HPDE6-E6E7 (cell line): ENCODE measurements at regions not wholly inside any gene's neighbourhood (a gene's known extent, or its start where the extent isn't known, plus 50 kb on each side); places are given as distances from the start of the nearest gene placed in this dataset.
"Not testable (repeated sequence)": the region's sequence is repeated elsewhere in the genome, so short reads cannot be mapped to it uniquely, and the experiment has no call there.

Source experiments
- DNase-seq: peaks from one replicate; pipeline ENCODE4 v3.0.0; 2011; ENCODE audit warnings: missing footprints; ENCODE audit errors: extremely low spot score

- DNase-seq, result no peak
Measured at GRCh38 chr4:32932156-32932555, 2212.0 kb downstream of the PCDH7 start.

DNA sequence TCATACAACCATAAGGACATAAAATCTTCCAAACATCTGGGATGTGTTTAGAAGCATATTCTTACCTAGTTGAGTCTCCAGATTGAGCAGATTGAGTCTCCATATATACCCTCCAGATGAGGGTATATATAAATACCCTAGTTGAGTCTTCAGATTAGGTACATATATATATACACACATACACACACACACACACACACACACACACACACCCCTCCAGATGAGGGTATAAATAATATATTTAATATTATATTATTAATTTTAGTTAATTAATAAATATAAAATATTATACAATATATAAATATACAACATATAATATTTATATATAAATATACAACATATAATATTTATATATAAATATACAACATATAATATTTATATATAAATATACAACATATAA, 2219.1 kb downstream of the PCDH7 start:
- not testable (repeated sequence) for DNase-seq

DNA sequence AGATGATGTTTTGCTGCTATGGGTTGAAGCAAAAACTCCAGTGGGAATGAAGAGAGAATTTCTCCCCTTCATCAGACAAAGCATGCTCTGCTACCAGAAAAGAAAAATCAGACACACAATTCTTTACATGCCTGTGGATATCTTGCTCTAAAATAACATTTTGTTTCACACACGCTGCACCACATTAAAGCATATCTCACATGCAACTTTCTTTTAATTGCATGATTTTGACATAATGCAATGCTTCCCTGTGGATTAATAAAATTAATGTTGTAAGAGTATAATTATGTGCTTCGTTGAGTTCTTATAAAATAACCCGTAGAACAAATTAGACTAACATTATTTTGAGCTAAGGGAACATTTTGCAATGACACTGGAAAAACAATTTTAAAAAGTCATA, 2230.7 kb downstream of the PCDH7 start:
- no peak for DNase-seq

DNA sequence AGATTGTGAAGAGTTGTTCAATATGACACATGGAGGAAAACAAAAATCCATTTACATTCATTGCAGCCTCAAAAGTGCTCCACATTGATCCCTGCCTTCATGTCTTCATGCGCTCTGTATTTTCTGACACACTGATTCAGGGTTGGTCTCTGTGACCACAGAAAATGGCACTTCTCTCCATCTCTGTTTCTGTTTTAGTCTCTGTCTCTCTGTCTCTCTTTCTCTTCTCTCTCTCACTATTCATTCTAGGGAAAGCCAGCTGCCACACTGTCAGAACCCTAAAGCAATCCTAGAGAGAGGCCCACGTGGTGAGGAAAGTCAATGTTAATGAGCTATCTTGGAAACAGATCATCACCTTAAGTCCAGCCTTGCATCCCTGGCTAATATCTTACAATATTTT, 2238.4 kb downstream of the PCDH7 start:
- DNase-seq, result no peak

DNA sequence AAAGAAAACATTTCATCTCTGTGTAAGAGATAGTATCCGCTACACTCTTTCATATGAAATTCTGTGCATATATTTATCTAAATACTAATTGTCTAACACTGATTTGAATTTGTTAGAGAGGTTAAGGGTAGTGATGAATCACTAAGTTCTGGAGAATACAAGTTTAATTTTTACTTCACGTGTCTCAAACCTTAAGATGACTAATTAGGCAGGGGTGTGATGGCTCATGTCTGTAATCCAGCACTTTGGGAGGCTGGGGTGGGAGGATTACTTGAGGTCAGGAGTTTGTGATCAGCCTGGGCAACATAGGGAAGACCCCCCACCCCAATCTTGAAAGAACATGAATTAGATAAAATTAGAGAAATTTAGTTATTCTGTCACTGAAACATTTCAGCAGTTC, 2241.9 kb downstream of the PCDH7 start:
- DNase-seq, result no peak

DNA sequence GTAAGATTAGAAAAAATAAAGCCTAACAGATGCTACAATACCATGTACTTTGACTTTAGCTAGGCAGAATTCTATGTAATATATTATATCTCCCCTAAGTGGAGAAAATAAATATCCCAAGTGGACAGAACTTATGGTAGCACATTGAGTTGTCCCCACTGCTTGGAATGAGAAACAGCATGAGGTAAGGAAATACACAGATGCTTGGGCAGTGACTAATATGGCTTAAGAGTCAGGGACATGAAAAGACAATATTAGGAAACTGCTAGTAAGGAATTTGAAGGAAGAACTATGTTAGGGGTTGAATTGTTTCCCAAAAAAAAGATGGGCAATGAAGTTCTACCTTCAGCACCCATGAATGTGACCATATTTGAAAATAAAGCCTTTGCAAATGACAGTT, 2265.1 kb downstream of the PCDH7 start:
- no peak for DNase-seq

DNA sequence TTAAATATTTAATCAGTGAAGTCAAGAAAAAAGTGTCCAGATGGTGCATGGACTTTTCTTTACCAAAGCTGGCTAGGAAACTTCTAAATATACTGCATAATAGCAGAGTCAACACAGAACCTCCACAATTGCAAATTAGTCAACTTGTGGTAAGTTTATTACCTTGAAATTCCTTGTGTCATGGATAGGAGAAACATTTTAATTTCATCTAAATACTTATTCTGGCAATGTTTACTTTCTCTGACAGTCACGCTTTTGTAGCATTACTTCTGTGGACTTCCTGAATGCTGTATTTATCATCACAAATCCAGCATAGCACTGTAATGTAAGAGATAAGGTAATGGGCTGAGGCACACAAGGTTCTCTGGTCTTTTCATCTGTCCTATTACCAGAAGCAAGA, 2266.1 kb downstream of the PCDH7 start:
- no peak for DNase-seq

GRCh38 chr4:32987111-32987510, 2266.9 kb downstream of the PCDH7 start:
- DNase-seq, result no peak

DNA sequence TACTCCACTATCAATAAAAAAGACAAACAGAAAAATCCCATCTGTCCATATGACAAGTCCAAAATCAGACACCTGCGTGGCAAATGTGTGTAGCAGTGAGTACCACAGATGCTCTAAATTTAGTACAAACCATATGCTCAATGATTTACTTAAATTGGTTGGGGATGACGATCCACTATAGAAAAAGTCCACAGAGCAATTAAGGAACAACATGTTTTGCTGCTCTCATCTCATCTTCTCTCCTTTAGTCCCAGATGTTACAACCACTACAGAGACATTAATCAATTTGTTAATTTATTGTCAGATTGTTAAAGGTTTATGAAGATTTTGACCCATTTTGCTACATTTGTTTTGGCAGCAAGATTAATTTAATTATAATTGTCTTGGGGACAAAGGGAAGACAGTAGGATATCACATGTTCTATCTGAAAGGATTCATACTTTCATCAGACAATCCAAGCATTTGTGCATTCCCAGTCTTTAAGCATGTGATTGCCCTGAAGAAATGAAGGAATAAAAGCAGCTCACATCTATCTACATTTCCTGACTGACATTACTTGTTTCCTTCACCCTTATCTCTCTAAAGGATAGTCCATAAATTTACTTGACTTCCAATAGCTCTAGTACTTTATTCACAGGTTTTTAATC, 2268.1 kb downstream of the PCDH7 start:
- no peak for DNase-seq

GRCh38 chr4:32991663-32992062, 2271.5 kb downstream of the PCDH7 start:
- no peak for DNase-seq

- no peak for DNase-seq
Measured at GRCh38 chr4:32994981-32995881, 2275.1 kb downstream of the PCDH7 start.

DNA sequence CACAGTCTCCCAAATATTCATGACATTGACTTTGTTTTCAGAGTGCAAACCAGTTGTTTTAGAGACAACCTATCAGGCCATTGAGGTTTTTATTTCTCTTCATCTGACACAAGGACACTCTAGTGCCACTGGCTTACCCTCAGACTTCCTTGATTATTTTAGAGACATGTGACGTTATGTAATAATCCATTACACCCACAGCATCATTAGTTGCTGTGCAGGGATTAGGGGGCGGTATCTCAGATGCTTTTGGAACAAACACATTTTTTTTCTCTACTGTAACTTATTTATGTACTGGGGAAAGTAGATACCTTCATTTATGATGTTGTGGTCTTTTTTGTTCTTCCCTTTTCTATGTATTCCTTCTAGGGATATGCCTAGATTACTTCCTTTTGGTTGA, 2293.1 kb downstream of the PCDH7 start:
- no peak for DNase-seq

- DNase-seq, result no peak
Measured at GRCh38 chr4:33025236-33025635, 2305.1 kb downstream of the PCDH7 start.

DNA sequence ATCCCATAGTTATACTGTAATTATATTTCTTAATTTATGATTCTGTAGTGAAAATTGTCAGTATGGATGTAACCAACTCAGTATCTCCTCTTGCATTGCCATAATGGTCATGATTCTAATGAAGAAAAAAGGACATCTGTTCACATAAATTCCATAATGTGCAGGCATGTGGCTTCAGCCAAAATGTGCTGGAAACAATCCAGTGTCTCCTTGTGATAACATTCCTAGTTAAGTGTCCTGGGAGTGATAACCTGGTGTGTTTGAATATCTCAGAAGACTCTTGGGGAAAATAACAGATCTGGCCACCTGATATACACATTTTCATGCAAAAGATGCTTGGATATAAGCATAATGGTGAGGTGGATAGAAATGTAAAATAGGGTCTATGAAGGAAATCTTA, 2309.8 kb downstream of the PCDH7 start:
- no peak for DNase-seq

- DNase-seq, result no peak
Measured at GRCh38 chr4:33031328-33031727, 2311.2 kb downstream of the PCDH7 start.

GRCh38 chr4:33037464-33037863, 2317.3 kb downstream of the PCDH7 start:
- no peak for DNase-seq

DNA sequence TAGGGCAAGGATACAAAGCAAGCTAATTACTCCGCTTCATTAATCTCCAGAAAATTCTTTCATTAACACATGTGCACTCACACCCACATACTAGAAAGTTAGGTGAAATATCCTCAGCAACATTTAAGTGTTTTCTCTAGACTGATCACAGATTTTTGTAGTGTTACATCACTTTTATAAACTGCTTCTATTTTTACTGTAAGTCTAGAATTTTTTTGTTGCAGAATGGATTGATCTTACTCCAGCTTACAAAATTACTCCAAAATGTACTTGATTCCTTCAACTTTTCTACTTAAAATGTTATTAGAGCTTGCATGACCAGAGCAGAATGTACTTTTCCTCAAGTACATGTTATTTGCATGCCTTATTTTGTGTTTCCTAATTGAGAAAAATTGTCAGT, 2325.2 kb downstream of the PCDH7 start:
- no peak for DNase-seq

DNA sequence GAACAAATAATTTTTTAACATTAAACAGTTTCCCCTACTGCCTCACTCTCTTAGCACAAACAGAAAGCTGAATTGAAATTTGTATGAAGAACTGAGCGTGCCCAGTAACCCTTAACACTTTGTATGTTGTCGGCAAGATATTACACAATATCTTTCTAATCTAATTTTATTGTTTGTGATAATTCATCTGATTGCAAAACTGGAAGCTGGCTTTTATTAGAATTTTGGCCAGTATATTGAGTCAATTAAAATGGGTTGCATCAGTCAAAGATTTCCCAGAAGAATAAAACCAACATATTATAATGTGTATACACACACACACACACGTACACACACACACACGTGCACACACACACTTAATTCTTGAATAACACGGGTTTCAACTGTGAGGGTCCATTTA, 2332.1 kb downstream of the PCDH7 start:
- DNase-seq, result no peak

DNA sequence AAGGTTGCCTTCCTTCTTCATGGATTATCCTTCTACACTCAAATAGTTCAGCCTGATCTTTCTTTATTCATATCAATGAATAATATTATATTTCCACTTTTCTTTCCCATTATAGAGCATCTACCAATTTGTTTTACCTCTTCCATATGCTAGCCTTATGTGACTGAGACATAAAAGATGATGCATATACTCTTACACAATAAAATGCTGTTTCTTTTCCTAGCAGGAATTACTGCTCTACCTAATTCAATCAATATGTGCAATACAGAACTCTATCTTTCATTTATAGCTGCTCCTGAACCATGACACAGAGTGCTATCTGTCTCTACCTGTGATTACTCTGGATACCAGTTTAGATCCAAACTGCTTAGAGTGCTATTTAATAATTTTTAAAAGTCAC, 2334.0 kb downstream of the PCDH7 start:
- no peak for DNase-seq

DNA sequence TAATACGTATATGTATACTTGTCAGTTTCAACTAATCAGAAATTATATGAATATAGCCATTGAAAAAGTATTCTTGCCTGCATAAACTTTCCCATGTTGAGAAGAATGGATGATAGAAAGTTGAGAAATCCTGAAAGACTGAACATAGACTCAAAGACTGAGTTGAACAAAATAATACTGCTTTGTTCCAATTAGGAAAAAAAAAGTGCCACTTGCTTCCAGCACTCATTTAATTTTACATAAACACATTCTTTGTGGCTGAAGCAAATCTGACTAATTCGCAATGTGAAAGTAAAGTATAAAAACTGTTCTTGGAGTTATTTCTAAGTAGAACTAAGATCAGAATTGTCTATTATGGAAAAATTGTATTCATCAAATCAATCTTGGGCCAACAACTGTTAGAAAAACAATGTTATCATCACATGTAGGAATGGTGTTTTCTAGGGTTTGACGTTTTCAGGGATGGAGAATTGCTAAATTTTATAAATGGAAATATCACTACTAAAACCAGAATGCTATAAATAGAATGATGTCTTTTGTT, 2334.6 kb downstream of the PCDH7 start:
- no peak for DNase-seq

- DNase-seq, result no peak
Measured at GRCh38 chr4:33057736-33058135, 2337.6 kb downstream of the PCDH7 start.

GRCh38 chr4:33058998-33059397, 2338.8 kb downstream of the PCDH7 start:
- no peak for DNase-seq
